Endothelial cell of umbilical vein (primary cell): ENCODE measurements at regions not wholly inside any gene's neighbourhood (a gene's known extent, or its start where the extent isn't known, plus 50 kb on each side); places are given as distances from the start of the nearest gene placed in this dataset.
A peak's percentile ranks its signal among the peaks of the same experiment; 100 is the strongest.

Experiments used
- BruUV-seq: library from RNA; stranded (reverse); fragments of 400-500 nt; replicated peaks from 2 replicates; lab custom pipeline; 2021; lab: Mats Ljungman, UMichigan
- CTCF ChIA-PET: fragments of 300-600, 350-600 bp; sonication (Branson Sonifier 250); formaldehyde crosslinking; loops from one replicate; lab custom pipeline; 2021; ENCODE audit warnings: antibody characterized with exemption, inconsistent platforms; lab: Charles Lee
- POLR2A ChIA-PET: fragments of 300-600, 350-600 bp; sonication (Branson Sonifier 250); formaldehyde crosslinking; loops from one replicate; lab custom pipeline; 2021; ENCODE audit warnings: antibody characterized with exemption, inconsistent platforms; lab: Charles Lee
- DNase-seq: peaks from one replicate; pipeline ENCODE4 v3.0.0-alpha.2; 2011; ENCODE audit warnings: low read depth, low spot score
- FAIRE-seq: peaks from 2 replicates; lab custom pipeline; 2011; peaks lifted over from hg19 to GRCh38; lab: Jason Lieb, UNC
- H2AFZ ChIP-seq: 2 replicates; pipeline ENCODE4 v1.6.0; 2012; ENCODE audit warnings: low read depth, low read length, control low read depth, inconsistent platforms
- H3K27ac ChIP-seq: 2 replicates; pipeline ENCODE4 v1.5.1; 2011; ENCODE audit warnings: low read depth, mild to moderate bottlenecking, control low read depth, low read length, moderate library complexity; ENCODE audit not compliant: insufficient read depth
- H3K27me3 ChIP-seq, 2 experiments: 2 replicates each; pipeline versions ENCODE4 v1.6.0 to v1.6.1; 2011; ENCODE audit warnings: low read length in 2 of 2, mixed read lengths in 1 of 2; ENCODE audit not compliant: control insufficient read depth in 2 of 2, insufficient read depth in 2 of 2
- H3K36me3 ChIP-seq, 2 experiments: 2 replicates in 1 of 2; 3 replicates in 1 of 2; pipeline ENCODE4 v1.5.1; 2011; ENCODE audit warnings: low read length in 2 of 2, mild to moderate bottlenecking in 1 of 2, moderate library complexity in 1 of 2; ENCODE audit not compliant: control insufficient read depth in 2 of 2, insufficient read depth in 2 of 2; ENCODE audit errors: extremely low read depth in 1 of 2
- H3K4me1 ChIP-seq: 3 replicates; pipeline ENCODE4 v1.5.1; 2011; ENCODE audit warnings: mild to moderate bottlenecking, low read length; ENCODE audit not compliant: control insufficient read depth, insufficient read depth; ENCODE audit errors: extremely low read depth
- H3K4me2 ChIP-seq: 2 replicates; pipeline ENCODE4 v1.6.1; 2011; ENCODE audit warnings: low read length, control low read depth, mixed read lengths; ENCODE audit not compliant: insufficient read depth
- H3K4me3 ChIP-seq, 3 experiments: fragments of 200-600 bp in 1 of 3; sonication (generic), shearing (Covaris generic) in 1 of 3; replicated peaks in 1 of 3; 2 replicates each; pipeline ENCODE4 v1.5.1; 2011 to 2016; ENCODE audit warnings: control low read depth in 3 of 3, low read length in 3 of 3, mild to moderate bottlenecking in 2 of 3, inconsistent platforms in 1 of 3, low read depth in 1 of 3, moderate library complexity in 1 of 3; ENCODE audit not compliant: insufficient read depth in 1 of 3
- H3K79me2 ChIP-seq: 2 replicates; pipeline ENCODE4 v1.6.0; 2012; ENCODE audit warnings: low read length, inconsistent platforms; ENCODE audit not compliant: control insufficient read depth, insufficient read depth
- H3K9ac ChIP-seq: replicated peaks from 2 replicates; pipeline ENCODE3; 2011; ENCODE audit warnings: low read length, control low read depth; ENCODE audit not compliant: insufficient read depth; ENCODE audit errors: extremely low read depth
- H3K9me1 ChIP-seq: replicated peaks from 3 replicates; pipeline ENCODE4 v1.6.0; 2011; ENCODE audit warnings: mild to moderate bottlenecking, low read length; ENCODE audit not compliant: control insufficient read depth, insufficient read depth; ENCODE audit errors: extremely low read depth
- H3K9me3 ChIP-seq: replicated peaks from 2 replicates; pipeline ENCODE4 v1.5.1; 2012; ENCODE audit warnings: low read length, inconsistent platforms; ENCODE audit not compliant: control insufficient read depth, insufficient read depth
- H4K20me1 ChIP-seq: replicated peaks from 2 replicates; pipeline ENCODE3; 2011; ENCODE audit warnings: mild to moderate bottlenecking, low read length; ENCODE audit not compliant: control insufficient read depth, insufficient read depth; ENCODE audit errors: extremely low read depth
- EZH2 ChIP-seq: IDR thresholded peaks from 2 replicates; pipeline ENCODE4 v1.6.1; 2012; ENCODE audit warnings: borderline replicate concordance, low read depth, mild to moderate bottlenecking, moderate library complexity, low read length, inconsistent platforms; ENCODE audit not compliant: severe bottlenecking
- FOS ChIP-seq: IDR thresholded peaks from 2 replicates; pipeline ENCODE4 v1.6.1; 2011; ENCODE audit warnings: mild to moderate bottlenecking, low read length, moderate library complexity, borderline replicate concordance; ENCODE audit not compliant: insufficient read depth
- GATA2 ChIP-seq: IDR thresholded peaks from 2 replicates; pipeline ENCODE4 v1.7.0; 2011; ENCODE audit warnings: low read depth, mild to moderate bottlenecking, moderate library complexity, mixed read lengths, low read length; ENCODE audit not compliant: insufficient read length, insufficient read depth
- JUN ChIP-seq: IDR thresholded peaks from 2 replicates; pipeline ENCODE4 v1.6.1; 2011; ENCODE audit warnings: borderline replicate concordance, low read depth; ENCODE audit not compliant: insufficient read length, insufficient read depth
- MYC ChIP-seq: IDR thresholded peaks from one replicate; pipeline ENCODE4 v1.6.1; 2011; ENCODE audit warnings: mild to moderate bottlenecking, low read depth, low read length
- POLR2A ChIP-seq: IDR thresholded peaks from 2 replicates; pipeline ENCODE4 v1.6.1; 2012; ENCODE audit warnings: low read depth, mild to moderate bottlenecking, control low read depth, low read length
- POLR2AphosphoS5 ChIP-seq: IDR thresholded peaks from 2 replicates; pipeline ENCODE4 v1.6.1; 2012; ENCODE audit warnings: low read depth, mild to moderate bottlenecking, control low read depth, low read length, moderate library complexity; ENCODE audit not compliant: insufficient read depth
- dilution Hi-C: fragments of 300-500 bp; cut with MboI; formaldehyde crosslinking; loops from one replicate; pipeline ENCODE4 v1.15.0; 2019; ENCODE audit warnings: low sequenced_read_pairs; ENCODE audit not compliant: extremely low pct_ligation_motif_present
- intact Hi-C: fragments of 100-400 bp; cut with micrococcal nuclease; formaldehyde crosslinking; loops from one replicate; pipeline ENCODE4 v1.10.0; 2022
- TF ChIP-seq, protein P1 (sequence below), 2 donors: IDR thresholded peaks; 1 replicate in 1 of 2; 2 replicates in 1 of 2; pipeline ENCODE4 v1.5.1; 2011; ENCODE audit warnings: low read length in 2 of 2, mild to moderate bottlenecking in 2 of 2, moderate library complexity in 2 of 2, control low read depth in 1 of 2, inconsistent platforms in 1 of 2, low read depth in 1 of 2; ENCODE audit not compliant: insufficient read depth in 1 of 2; ENCODE audit errors: extremely low read depth in 1 of 2
- TF ChIP-seq, protein P2 (sequence below): IDR thresholded peaks from 2 replicates; pipeline ENCODE4 v1.6.1; 2011; ENCODE audit not compliant: insufficient read depth, insufficient read length

DNA sequence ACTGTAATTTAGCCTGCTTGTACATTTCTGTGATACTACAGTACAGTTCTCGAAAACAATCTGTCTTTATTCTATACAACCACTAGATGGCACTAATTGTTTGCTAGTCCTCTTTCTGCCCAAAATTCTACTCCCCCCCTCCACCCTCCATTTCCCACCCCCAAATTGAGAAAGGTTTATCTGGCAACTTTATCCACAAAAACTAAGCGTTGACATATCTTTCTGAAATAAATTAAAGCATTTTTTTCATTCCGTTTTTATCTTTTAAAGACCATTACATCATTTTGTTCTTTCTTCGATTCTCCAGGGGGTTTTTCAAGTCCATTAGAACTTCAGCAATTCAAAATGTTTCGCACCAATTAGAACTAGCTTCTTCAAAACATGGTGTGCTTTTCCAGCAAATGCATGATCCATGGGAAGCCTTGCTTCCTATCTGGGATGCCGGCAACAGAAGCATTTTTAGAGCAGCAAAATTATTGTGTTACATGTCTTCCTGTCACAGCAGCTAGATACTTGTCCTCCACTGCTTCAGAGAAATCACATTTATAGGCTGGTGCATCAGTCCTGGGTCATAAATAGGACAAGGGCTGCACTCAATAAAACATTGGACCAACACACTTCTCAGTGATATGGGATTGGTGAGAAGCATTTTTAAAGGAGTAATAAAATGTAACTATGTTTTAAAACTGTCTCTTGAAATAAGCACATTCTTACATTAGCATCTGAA is 241.3 kb downstream of the PAX3 start:
- DNase-seq (peak; percentile 8), FAIRE-seq (no peak)
- H3K9ac ChIP-seq, result no peak overlapping the region
- ChIA-PET CTCF (interaction anchor here (1.1 to 2.0 kb wide), 5 partner anchors 14 to 562 kb away, joined by 3 to 21 read pairs (median 7); no protein-coding TSS in a partner anchor), POLR2A (no interaction called here)
- H2AFZ ChIP-seq, result no peak overlapping the region
- no peak overlapping the region for H3K4me3 ChIP-seq
- H3K9me1 ChIP-seq, result no peaks in the 10 kb centered on the region
- dilution Hi-C loops, result no loop called here
- H3K9me3 ChIP-seq, result no peaks in the 10 kb centered on the region
- no TSS peak for BruUV-seq
- H3K4me2 ChIP-seq, result no peak overlapping the region
- H3K36me3 ChIP-seq, result no peaks in the 10 kb centered on the region
- no peak overlapping the region for H3K27ac ChIP-seq
- H3K4me1 ChIP-seq, result no peaks in the 10 kb centered on the region
- intact Hi-C loops, result loop anchor here (1.0 to 2.0 kb wide), 4 partner anchors 261 to 556 kb away; no protein-coding TSS in a partner anchor
- H3K27me3 ChIP-seq, result peaks cover 3 to 10% of the 10 kb centered on the region in 2 experiments
- no peaks in the 10 kb centered on the region for H3K79me2 ChIP-seq
- no peaks in the 10 kb centered on the region for H4K20me1 ChIP-seq
- TF ChIP-seq POLR2AphosphoS5, result no peak
- TF ChIP-seq, protein P1, sequence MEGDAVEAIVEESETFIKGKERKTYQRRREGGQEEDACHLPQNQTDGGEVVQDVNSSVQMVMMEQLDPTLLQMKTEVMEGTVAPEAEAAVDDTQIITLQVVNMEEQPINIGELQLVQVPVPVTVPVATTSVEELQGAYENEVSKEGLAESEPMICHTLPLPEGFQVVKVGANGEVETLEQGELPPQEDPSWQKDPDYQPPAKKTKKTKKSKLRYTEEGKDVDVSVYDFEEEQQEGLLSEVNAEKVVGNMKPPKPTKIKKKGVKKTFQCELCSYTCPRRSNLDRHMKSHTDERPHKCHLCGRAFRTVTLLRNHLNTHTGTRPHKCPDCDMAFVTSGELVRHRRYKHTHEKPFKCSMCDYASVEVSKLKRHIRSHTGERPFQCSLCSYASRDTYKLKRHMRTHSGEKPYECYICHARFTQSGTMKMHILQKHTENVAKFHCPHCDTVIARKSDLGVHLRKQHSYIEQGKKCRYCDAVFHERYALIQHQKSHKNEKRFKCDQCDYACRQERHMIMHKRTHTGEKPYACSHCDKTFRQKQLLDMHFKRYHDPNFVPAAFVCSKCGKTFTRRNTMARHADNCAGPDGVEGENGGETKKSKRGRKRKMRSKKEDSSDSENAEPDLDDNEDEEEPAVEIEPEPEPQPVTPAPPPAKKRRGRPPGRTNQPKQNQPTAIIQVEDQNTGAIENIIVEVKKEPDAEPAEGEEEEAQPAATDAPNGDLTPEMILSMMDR (IDR thresholded peaks at IDR 0.05; ENCODE audit: extremely low read depth in 1 of 2, insufficient read depth in 1 of 2, low read depth in 1 of 2, low read length in 2 of 2), result peak; percentile 23 to 40

- Histone ChIP-seq H3K79me2 (no peaks in the 10 kb centered on the region), H3K27ac (no peak overlapping the region), H3K4me2 (no peak overlapping the region), H3K36me3 (no peaks in the 10 kb centered on the region), H3K9ac (no peak overlapping the region), H2AFZ (no peak overlapping the region), H4K20me1 (no peaks in the 10 kb centered on the region), H3K9me3 (no peaks in the 10 kb centered on the region), H3K4me1 (no peaks in the 10 kb centered on the region), H3K9me1 (no peaks in the 10 kb centered on the region), H3K4me3 (no peak overlapping the region), H3K27me3 (peaks cover 4 to 6% of the 10 kb centered on the region in 2 experiments)
- BruUV-seq, result no TSS peak
- intact Hi-C loops, result no loop called here
- ChIA-PET CTCF (interaction anchor here (1.2 to 1.5 kb wide), 2 partner anchors 30 to 506 kb away, joined by 6 to 10 read pairs; no protein-coding TSS in a partner anchor), POLR2A (no interaction called here)
- FAIRE-seq (no peak), DNase-seq (no peak)
- TF ChIP-seq JUN (no peak), MYC (no peak), POLR2AphosphoS5 (no peak), GATA2 (no peak), FOS (no peak), POLR2A (no peak), EZH2 (no peak)
- TF ChIP-seq, protein P1 (IDR thresholded peaks at IDR 0.05; ENCODE audit: extremely low read depth in 1 of 2, insufficient read depth in 1 of 2, low read depth in 1 of 2, low read length in 2 of 2), result no peak
- TF ChIP-seq, protein P2, sequence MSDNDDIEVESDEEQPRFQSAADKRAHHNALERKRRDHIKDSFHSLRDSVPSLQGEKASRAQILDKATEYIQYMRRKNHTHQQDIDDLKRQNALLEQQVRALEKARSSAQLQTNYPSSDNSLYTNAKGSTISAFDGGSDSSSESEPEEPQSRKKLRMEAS, result no peak
- dilution Hi-C loops, result no loop called here
Observed at GRCh38 chr2:222055328-222055727, 243.5 kb downstream of the PAX3 start.
